ENCODE measurements at regions not wholly inside any gene's neighbourhood (a gene's known extent, or its start where the extent isn't known, plus 50 kb on each side); places are given as distances from the start of the nearest gene placed in this dataset.

DNA sequence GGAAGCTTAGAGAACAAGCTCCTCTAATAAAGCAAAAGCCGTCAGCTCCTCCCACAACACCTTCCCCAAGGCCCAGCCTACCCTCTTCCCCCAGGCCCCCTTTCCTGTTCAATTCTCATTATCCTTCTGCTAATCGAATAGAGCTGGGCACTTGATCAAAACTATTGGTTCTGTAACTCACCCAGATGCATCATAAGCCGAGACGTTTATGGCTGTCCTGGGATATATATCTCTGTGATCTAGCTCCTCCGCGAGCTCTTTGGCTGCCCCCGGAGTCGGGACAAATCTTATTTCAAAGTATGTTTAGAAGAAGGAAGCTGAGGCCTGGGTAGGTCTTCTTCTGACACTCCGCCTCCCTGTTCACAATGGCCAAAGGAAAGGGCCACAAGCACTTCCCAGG lies 88.3 kb upstream of the KLHL29 start:
- DNase-seq (ENCODE audit: low spot score in 2 of 2) (no peak), FAIRE-seq (no peak)

DNA sequence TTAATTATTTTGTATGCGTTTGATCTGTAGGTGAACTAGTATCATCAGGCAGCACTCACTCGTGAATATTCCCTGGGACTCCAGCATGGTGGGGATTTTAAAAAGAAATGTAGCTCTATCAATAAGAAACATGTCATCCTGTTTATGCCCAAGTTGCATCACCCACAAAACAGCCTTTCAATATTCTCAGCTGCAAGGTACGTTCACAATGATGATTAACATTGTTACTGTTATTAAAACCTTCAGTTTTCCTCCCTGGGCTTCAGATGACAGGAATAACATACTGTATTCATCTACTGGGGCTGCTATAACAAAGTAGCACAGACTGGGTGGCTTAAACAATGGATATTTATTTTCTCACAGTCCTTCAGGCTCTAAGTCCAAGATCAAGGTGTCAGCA lies 87.9 kb upstream of the KLHL29 start:
- FAIRE-seq: no peak
- DNase-seq (ENCODE audit: low spot score in 2 of 2): no peak

DNA sequence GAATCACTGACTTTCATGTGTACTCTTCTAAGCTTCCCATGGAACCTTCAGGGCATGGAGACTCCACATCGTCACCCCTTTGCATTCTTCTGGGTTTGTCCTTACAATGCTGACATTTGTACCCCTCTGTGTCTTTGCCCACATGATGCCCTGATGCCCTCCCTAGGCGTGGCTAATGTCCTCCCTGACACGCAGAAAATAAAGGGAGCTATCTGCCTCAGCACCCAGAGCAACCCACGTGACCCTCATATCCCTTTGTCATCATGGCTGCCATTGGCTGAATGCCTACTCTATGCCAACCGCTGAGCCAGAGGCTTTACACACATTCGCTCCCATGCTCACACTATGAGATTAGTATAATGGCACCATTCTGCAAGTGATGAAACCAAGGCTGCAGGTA lies 86.4 kb upstream of the KLHL29 start:
- FAIRE-seq (no peak), DNase-seq (ENCODE audit: low spot score in 2 of 2) (no peak)

DNA sequence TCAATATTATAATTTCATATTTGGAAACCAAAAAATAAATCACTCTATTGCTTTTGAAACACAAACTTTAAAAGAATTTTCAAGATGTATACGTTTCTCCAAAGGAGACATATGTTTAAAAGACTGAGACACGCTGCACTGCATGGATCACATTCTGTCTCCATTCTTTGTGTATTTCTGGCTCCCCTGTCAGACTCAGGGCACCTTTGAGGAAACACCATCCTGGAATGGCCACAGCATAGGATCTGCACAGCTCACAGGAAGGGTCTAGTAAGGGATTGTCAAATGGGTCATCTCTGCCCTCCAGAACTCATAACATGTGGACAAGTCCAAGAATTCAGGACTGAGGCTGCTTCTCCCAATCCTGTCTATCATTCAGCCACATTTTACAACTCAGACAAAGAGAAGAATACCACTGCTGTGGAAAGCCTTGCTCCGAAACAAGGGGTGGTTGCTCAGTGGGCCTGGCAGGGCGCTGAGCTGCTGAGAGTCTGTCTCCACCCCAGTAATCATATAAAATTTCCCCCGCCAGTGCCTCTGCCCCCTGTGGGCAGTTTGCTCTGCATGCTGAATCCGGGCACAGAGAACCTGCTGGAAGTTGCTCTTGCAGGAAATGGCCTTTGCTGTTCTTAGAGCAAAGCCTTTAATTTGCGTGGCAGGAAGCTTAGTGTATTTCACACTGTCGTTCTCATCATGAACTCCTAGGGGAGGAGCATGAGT lies 85.3 kb upstream of the KLHL29 start:
- DNase-seq (ENCODE audit: low spot score in 2 of 2) (no peak), FAIRE-seq (no peak)

DNA sequence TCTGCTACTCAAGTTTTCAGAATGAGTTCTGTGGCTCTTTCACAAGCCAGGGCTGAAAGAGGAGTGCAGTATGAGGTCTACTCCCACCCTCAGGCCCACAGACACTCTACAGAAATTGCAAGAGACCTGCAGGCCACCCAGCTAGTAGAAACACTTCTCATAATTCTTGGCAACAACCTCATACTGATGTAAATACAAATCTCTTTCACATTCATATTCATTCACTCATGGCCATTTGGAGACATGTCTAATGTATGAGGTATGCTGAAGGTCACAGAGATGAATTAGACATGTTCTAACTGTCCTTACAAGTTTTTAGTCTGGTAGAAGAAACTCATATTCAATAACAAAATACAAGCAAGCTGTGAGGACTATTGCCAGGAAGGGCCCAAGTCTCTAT lies 83.8 kb upstream of the KLHL29 start:
- no peak for DNase-seq (ENCODE audit: low spot score in 2 of 2)
- no peak for FAIRE-seq

DNA sequence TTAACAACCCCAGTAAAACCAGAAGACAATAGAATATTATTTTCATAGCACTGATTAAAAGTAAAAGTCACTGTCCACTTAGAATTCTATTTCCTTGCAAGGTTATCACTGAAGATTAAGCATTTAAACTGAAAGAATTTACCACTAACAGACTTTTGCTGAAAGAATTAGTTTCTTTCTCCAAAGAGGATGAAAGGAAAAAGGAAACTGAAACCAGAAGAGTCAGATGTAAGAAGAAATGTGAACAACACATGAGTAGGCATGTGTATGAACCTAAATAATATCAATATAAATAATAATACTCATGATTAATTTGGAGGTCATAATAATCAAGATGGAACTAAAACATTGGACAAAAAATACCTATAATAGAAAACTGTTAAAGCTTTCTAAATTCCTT lies 82.4 kb upstream of the KLHL29 start:
- FAIRE-seq (no peak), DNase-seq (ENCODE audit: low spot score in 2 of 2) (no peak)

DNA sequence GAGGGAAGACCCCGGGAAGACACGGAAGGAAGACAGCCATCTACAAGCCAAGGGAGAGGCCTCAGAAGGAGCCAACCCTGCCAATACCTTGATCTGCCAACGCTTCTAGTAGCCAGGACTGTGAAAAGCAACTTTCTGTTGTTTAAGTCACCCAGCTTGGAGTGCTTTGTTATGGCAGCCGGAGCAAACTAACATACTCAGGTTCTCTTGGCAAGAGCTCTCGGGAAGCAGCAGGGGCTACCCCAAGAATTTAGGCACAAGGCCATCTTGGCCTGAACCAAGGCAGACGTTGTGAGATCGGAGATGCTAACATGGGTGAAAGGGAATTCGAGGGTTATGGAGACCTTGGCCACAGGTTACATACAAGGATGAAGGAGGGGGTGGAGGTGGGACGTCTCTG lies 78.6 kb upstream of the KLHL29 start:
- no peak for FAIRE-seq
- DNase-seq (ENCODE audit: low spot score in 2 of 2): no peak

DNA sequence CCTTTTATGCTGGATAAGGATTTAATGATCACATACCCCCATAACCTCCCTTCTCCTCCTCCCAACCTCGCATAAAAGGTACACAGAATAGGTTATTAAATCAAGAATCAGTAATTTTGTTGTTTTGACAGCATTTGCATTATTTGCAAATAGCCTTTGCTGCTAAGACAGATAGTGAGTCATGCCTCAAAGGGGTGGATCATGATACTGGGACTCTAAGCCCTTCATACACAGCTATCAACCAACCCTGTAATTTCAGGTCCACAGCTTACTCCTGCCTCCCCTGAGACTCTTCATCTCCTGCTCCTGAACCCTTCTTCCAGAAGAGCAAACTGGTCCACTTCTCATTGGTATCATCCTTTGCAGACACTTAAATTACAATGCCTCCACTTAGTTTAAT lies 73.8 kb upstream of the KLHL29 start:
- DNase-seq (ENCODE audit: low spot score in 2 of 2) (no peak), FAIRE-seq (no peak)

DNA sequence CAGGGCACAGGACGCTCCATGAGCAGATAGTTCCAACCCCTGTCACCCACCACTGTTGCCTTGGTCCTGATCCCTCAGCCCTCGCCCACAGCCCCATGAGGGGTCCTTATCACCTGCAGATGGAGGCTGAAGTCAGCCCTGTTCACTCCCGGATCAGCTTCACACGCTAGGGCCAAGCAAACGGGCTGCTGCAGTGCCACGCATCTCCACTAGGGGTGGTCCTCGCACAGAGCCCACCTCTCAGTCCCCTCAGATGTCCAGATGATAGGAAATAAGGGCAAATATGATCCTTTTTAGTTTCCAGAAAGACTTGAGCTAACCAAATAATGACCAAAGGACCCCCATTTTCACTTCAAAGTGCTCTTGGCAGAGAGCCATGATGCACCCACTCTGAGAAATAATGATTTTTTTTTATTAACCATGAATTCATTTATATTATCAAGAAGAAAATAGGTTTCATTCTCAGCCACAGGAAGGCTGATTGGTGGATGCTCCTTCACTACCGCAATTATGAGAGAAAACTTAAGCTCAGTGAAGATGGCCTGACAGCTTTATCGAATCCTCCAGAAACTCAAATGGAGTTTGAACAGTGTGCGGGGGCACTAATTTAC lies 71.9 kb upstream of the KLHL29 start:
- DNase-seq (ENCODE audit: low spot score in 2 of 2): no peak

DNA sequence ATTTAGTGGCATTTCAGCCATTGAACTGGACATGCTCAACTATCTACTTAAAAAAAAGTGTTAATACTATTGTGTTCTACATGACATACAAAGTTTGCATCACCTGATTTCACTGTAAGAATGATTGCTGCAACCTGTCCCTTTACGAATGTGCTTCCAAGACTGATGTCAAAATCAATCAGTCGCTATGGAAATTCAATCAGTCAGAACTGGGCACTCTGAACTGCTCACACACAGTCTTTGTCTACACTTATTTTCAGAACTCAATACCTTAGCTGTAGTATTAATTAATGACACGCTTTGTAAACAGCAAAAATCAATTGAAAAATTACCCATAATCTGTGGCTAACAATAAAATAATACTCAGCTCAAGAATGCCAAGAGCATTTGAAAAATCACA lies 70.3 kb upstream of the KLHL29 start:
- FAIRE-seq (no peak), DNase-seq (ENCODE audit: low spot score in 2 of 2) (no peak)

More for the DNA sequence above, 71.9 kb upstream of the KLHL29 start:
- FAIRE-seq: no peak

DNA sequence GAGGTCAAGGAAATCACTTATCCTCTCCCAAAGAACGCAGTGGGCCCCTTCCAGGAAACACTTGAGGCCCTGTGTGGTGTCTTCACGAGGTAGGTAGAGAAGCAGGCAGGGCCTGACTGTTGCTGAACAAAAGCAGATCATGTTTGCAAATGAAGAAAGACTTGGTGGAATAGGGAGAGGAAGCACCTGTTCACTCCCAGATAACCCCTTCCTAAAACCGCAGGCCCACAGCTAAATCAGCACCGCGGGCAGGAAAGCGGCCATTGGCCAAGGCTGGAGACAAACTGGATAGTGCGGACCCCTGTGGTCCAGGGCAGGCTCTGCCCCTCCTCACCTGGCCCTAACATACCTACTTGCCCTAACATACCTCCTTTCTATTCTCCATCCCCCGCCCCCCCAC lies 64.9 kb upstream of the KLHL29 start:
- FAIRE-seq (no peak), DNase-seq (ENCODE audit: low spot score in 2 of 2) (no peak)

DNA sequence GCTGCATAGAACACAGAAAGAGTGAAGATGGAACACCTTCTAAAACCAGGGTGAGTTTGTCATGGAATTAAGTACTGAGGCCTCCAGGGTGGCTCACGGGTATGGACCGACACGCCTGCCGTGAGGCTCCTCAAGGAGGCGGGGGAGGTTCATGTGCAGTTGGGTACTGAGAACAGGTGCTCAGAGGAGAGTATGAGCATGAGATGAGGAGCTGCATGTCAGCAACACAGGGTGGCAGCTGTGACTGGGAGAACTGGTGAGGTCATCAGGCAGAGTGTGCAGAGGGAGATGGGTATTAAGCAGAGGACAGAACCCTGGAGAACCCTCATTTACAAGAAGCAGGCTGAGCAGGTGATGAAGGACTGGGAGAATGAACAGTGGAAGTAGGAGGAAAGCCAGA lies 63.2 kb upstream of the KLHL29 start:
- FAIRE-seq: no peak
- DNase-seq (ENCODE audit: low spot score in 2 of 2): no peak

DNA sequence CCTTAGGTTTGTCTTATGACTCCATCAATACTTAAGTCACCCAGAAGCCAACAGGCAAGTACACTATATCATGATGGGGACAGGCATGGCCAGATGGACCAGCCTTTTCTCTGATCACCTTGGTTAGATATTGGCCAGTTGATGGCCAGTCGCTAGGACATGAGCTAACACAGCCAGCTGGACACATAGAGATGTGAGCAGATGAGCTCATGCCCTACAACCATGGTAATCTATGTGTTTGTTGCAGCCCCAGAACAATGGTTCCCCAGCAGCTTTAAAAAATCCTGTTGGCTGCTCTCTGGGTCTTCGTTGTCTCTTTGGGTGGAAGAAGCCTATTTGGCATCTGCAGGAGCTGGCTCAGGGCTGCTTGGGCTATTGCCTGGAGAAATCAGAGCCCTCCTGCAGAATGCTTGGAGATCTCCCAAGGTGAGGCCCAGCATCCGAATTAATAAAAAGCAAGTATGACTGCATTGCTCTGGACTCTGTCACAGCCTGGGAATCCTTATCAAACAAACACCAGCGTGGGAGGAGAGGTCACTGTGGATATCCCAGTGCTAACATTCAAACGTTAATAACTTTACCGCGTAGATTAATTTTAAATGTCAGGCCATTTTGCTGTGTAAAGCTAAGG lies 62.3 kb upstream of the KLHL29 start:
- FAIRE-seq: no peak
- no peak for DNase-seq (ENCODE audit: low spot score in 2 of 2)

DNA sequence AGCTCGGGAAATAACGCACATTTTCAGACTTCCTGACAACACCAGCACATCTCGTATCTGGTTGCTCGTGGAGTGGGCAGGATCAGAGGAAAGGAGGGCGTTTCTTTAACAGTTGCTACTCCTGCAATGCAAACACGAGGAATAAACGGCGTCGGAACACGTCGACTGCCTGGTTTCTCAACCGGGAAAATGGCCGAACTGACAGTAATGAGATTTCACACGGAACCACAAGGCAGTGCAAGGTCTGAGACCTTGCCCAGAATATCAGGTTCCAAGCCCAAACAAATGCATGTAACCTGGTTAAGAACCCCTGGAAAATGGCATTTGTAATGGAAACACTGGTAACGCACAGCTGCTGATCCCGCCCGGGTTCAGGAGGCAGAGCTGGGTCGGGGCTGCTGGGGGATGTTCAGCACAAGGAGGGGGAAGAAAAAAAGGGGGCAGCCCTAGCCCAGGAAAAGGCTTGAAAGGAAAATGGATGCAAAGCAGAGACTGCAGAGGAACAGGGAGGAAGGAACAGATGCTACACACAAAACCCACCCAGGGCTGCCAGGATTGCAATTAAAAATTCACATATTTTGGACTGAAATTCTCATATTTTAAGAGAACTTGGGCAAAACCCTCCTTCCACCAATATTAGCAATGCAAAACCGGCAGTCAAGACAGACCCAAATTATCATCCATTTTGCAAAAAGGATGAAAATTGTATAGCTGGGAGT lies 61.6 kb upstream of the KLHL29 start:
- FAIRE-seq (no peak), DNase-seq (ENCODE audit: low spot score in 2 of 2) (no peak)

DNA sequence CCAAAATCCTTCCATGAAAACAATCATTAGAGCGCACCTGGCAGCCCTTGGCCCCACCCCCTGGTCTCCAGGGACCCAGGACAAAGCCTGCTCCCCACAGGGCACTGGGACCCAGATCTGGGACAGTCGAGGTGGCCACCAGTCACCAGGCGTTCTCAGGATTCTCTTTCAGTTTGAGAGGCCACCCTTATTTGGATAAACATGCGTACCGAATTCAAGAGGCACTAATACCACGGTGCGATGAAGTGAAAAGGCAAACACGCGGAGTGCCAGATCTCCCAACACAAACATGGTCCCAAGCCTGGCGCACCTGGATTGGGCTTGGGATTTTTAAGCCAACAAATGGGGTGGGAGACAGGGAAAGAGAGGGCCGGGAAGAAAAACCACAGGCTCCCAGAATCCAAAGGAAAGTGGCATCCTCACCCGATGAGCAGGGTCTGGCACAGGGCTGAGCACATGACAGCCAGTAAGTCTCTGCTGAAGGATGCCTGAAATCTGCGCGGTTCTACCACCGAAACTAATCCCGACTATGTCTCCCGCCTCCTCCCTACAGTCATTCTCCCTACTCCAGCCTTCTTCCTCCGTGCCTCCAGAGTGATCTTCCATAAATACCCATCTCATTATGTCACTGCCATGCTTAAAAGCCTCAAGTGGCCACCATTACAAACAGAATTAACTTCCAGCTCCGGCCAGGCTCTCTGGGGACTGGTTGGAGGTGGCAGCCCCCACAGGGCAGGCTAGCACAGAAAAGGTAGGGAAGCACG lies 60.9 kb upstream of the KLHL29 start:
- FAIRE-seq (no peak), DNase-seq (ENCODE audit: low spot score in 2 of 2) (peak in 1 of 2 donors; percentile 15)

DNA sequence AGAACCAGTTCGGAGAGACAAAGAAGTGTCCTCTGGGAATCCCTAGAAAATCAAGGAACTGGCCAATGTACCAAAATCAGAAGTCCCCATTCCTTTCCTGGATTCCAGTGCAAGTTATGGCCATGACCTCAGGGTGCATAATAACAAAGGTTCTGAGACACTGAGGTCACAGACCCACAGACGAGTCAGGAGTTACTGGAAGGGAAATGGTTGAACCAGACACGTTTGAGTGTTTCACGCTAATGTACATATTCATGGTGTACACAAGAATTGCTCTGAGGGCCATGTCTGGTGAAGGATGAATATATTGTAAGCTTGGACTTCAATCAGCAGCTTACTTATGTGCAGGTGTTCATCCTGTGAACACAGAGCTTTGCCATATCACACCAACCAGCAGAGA lies 58.6 kb upstream of the KLHL29 start:
- DNase-seq (ENCODE audit: low spot score in 2 of 2) (no peak), FAIRE-seq (no peak)

DNA sequence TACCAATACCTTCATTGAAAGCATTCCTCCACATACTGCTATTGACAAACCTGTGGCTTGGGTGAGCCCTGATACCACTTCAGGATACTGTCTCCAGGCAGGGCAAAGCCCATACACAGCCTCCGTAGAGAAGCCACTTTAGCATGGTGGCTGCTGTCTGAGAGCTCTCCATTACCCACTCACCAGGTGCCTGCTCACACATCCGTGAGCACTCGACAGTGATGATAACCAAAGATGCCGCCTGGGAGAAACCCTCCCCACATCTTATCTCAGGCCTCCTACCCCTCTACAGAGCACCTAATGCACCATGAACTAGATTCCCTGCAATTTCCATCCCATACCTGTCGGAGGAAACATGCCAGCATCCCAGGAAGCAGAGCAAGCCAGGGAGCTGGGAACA lies 57.6 kb upstream of the KLHL29 start:
- FAIRE-seq: no peak
- no peak for DNase-seq (ENCODE audit: low spot score in 2 of 2)

DNA sequence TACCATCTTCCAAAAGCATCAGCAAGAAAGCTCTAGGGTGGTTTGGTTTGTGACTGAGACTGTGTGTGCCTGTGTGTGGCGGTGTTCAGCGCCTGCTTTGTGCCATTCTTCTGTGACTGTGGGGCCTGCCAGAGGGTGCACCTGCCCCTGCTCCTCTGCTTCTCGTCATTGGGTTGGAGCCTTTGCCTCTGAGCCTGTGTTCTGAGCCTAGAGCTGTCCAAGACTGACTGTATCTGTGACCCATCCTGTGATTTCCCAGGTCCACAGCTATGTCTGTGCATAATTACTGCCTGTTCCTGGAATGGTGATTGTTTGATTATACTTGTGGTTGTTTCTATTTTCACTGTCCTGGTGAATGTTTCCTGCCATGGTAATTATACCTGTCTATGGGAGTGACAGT lies 57.1 kb upstream of the KLHL29 start:
- DNase-seq (ENCODE audit: low spot score in 2 of 2) (no peak), FAIRE-seq (no peak)

DNA sequence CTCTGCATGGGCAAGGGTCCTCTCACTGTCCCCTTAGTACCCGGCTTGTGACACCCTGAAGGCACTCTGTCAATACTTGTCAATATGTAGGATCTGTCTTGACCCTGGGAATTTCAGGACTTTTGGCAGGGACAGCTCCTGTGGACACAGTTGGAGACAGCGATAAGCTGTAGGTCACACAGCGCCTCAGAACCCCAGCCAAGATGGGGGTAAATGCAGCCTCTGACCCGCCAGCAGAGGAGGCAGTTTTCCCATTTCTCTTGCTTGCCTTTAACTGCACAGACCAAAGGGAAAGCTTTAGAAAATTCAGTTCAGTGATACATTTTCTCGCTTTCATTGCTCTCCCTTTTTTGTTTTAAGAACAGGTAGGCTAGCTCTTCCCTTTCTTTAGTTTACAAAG lies 54.8 kb upstream of the KLHL29 start:
- no peak for DNase-seq (ENCODE audit: low spot score in 2 of 2)
- no peak for FAIRE-seq

All from frontal cortex (tissue), 3 donors.